ENCODE measurements at regions not wholly inside any gene's neighbourhood (a gene's known extent, or its start where the extent isn't known, plus 50 kb on each side); places are given as distances from the start of the nearest gene placed in this dataset.

DNA sequence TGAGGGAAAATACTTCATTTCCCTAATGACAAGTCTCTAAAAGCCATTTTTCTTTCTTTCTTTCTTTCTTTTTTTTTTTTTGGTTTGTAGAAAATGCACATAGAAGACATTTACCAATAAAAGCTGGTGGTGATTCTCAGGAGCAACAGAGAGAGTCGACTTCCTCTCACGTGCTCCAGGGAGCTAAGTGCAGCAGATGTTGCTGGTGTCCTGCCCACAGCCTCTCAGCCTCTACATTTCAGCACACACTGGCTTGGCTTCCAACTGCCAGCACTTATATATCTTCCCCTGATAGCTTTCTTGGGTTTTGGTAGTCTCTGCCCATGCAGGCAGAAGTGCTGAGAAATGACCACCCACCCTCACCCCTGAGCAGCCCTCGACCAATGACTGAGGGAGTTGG lies 58.4 kb upstream of the MARCHF10 start:
- Mint-ChIP-seq H3K4me3 (no peak overlapping the region), H3K9me3 (peaks cover 4% of the 10 kb centered on the region), H3K27ac (no peak overlapping the region), H3K36me3 (no peaks in the 10 kb centered on the region), H3K4me1 (peaks cover 45% of the 10 kb centered on the region), H3K27me3 (ENCODE audit: insufficient read depth, low read depth) (peaks cover 7% of the 10 kb centered on the region)
- Histone ChIP-seq H3K4me2 (no peak overlapping the region), H3K4me3 (no peak overlapping the region), H3K27me3 (no peaks in the 10 kb centered on the region), H3K36me3 (no peaks in the 10 kb centered on the region), H3K79me2 (ENCODE audit: low read depth) (no peaks in the 10 kb centered on the region), H2AFZ (replicated peaks) (no peak overlapping the region), H4K20me1 (ENCODE audit: low read depth) (no peaks in the 10 kb centered on the region), H3K9ac (no peak overlapping the region), H3K27ac (no peak overlapping the region), H3F3A (ENCODE audit: low read depth) (no peaks in the 10 kb centered on the region), H3K4me1 (peaks cover 16% of the 10 kb centered on the region), H3K9me3 (ENCODE audit: low read depth) (no peaks in the 10 kb centered on the region)
- no peak for DNase-seq (ENCODE audit: low spot score)
- no peak for TF ChIP-seq EZH2phosphoT487 (IDR thresholded peaks at IDR 0.05)

DNA sequence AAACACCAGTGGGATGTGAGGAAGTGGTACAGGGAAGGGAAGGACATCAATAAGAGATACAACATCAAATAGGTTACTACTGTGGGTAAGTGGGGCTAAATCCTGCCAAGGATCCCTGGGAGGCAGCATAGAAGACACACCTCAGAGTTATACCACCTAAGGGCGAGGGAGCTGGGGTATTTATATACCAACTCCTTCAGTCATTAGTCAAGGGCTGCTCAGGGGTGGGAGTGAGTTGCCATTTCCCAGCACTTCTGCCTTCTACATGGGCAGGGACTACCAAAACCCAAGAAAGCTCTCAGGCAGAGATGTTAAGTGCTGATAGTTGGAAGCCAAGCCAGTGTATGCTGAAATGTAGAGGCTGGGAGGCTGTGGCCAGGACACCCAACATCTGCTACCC lies 57.5 kb upstream of the MARCHF10 start:
- Mint-ChIP-seq H3K36me3 (no peaks in the 10 kb centered on the region), H3K9me3 (peaks cover 4% of the 10 kb centered on the region), H3K27ac (no peak overlapping the region), H3K4me1 (peaks cover 37% of the 10 kb centered on the region), H3K4me3 (no peak overlapping the region), H3K27me3 (ENCODE audit: insufficient read depth, low read depth) (peaks cover 7% of the 10 kb centered on the region)
- Histone ChIP-seq H3K27me3 (no peaks in the 10 kb centered on the region), H3K4me1 (peaks cover 10% of the 10 kb centered on the region), H3K36me3 (no peaks in the 10 kb centered on the region), H3K27ac (no peak overlapping the region), H3F3A (ENCODE audit: low read depth) (no peaks in the 10 kb centered on the region), H3K9me3 (ENCODE audit: low read depth) (no peaks in the 10 kb centered on the region), H3K4me2 (no peak overlapping the region), H3K4me3 (no peak overlapping the region), H4K20me1 (ENCODE audit: low read depth) (no peaks in the 10 kb centered on the region), H2AFZ (replicated peaks) (no peak overlapping the region), H3K79me2 (ENCODE audit: low read depth) (no peaks in the 10 kb centered on the region), H3K9ac (no peak overlapping the region)
- TF ChIP-seq, protein P1, sequence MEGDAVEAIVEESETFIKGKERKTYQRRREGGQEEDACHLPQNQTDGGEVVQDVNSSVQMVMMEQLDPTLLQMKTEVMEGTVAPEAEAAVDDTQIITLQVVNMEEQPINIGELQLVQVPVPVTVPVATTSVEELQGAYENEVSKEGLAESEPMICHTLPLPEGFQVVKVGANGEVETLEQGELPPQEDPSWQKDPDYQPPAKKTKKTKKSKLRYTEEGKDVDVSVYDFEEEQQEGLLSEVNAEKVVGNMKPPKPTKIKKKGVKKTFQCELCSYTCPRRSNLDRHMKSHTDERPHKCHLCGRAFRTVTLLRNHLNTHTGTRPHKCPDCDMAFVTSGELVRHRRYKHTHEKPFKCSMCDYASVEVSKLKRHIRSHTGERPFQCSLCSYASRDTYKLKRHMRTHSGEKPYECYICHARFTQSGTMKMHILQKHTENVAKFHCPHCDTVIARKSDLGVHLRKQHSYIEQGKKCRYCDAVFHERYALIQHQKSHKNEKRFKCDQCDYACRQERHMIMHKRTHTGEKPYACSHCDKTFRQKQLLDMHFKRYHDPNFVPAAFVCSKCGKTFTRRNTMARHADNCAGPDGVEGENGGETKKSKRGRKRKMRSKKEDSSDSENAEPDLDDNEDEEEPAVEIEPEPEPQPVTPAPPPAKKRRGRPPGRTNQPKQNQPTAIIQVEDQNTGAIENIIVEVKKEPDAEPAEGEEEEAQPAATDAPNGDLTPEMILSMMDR (IDR thresholded peaks at IDR 0.05), result no peak
- no peak for DNase-seq (ENCODE audit: low spot score)

DNA sequence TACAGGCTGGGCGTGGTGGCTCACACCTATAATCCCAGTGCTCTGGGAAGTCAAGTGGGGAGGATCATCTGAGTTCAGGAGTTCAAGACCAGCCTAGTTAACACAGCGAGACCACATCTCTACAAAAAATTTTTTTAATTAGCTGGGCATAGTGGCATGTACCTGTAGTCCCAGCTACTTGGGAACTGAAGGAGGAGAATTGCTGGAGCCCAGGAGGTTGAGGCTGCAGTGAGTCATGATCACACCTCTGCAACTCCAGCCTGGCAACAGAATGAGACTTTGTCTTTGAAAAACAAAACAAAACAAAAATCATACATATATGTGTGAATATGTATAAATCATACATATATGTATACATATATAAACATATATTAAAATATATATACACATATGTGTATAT lies 54.1 kb upstream of the MARCHF10 start:
- H3K36me3 ChIP-seq, result no peaks in the 10 kb centered on the region
- no peaks in the 10 kb centered on the region for H3K4me1 ChIP-seq
- DNase-seq (ENCODE audit: low spot score), result no peak
- no peaks in the 10 kb centered on the region for H3K79me2 ChIP-seq (ENCODE audit: low read depth)
- H3K9me3 ChIP-seq (ENCODE audit: low read depth), result no peaks in the 10 kb centered on the region
- no peaks in the 10 kb centered on the region for H3K36me3 Mint-ChIP-seq
- H3K27me3 Mint-ChIP-seq (ENCODE audit: insufficient read depth, low read depth), result peaks cover 8% of the 10 kb centered on the region
- no peak overlapping the region for H3K4me2 ChIP-seq
- peaks cover 8% of the 10 kb centered on the region for H3K4me1 Mint-ChIP-seq
- H3K9me3 Mint-ChIP-seq, result peaks cover 4% of the 10 kb centered on the region
- H3K4me3 ChIP-seq, result no peak overlapping the region
- no peak overlapping the region for H2AFZ ChIP-seq (replicated peaks)
- H3K27ac Mint-ChIP-seq, result no peak overlapping the region
- H3K9ac ChIP-seq, result no peak overlapping the region
- TF ChIP-seq, protein P1 (IDR thresholded peaks at IDR 0.05), result no peak
- TF ChIP-seq EZH2 (IDR thresholded peaks at IDR 0.05) (no peak), EZH2phosphoT487 (IDR thresholded peaks at IDR 0.05) (no peak)
- no peaks in the 10 kb centered on the region for H3K27me3 ChIP-seq
- H4K20me1 ChIP-seq (ENCODE audit: low read depth), result no peaks in the 10 kb centered on the region
- no peaks in the 10 kb centered on the region for H3F3A ChIP-seq (ENCODE audit: low read depth)
- H3K27ac ChIP-seq, result no peak overlapping the region
- no peak overlapping the region for H3K4me3 Mint-ChIP-seq

GRCh38 chr17:62860962-62861873 lies 53.1 kb upstream of the MARCHF10 start:
- Histone ChIP-seq H2AFZ (replicated peaks) (no peak overlapping the region), H3K36me3 (no peaks in the 10 kb centered on the region), H3F3A (ENCODE audit: low read depth) (no peaks in the 10 kb centered on the region), H3K4me3 (no peak overlapping the region), H3K4me1 (no peaks in the 10 kb centered on the region), H3K9ac (no peak overlapping the region), H3K27me3 (no peaks in the 10 kb centered on the region), H3K27ac (no peak overlapping the region), H4K20me1 (ENCODE audit: low read depth) (no peaks in the 10 kb centered on the region), H3K4me2 (no peak overlapping the region), H3K79me2 (ENCODE audit: low read depth) (no peaks in the 10 kb centered on the region), H3K9me3 (ENCODE audit: low read depth) (no peaks in the 10 kb centered on the region)
- Mint-ChIP-seq H3K36me3 (no peaks in the 10 kb centered on the region), H3K9me3 (no peaks in the 10 kb centered on the region), H3K27me3 (ENCODE audit: insufficient read depth, low read depth) (peaks cover 8% of the 10 kb centered on the region), H3K4me3 (no peak overlapping the region), H3K4me1 (peaks cover 6% of the 10 kb centered on the region), H3K27ac (peak overlapping the region; percentile 53)
- DNase-seq (ENCODE audit: low spot score), result no peak
- TF ChIP-seq, protein P1 (IDR thresholded peaks at IDR 0.05), result no peak
- TF ChIP-seq EZH2phosphoT487 (IDR thresholded peaks at IDR 0.05) (no peak), EZH2 (IDR thresholded peaks at IDR 0.05) (no peak)

All from neural progenitor cell (in vitro differentiated cells).